NCI-H82 treated with DMSO at 0.1 percent for 48 hours (cell line): ENCODE measurements at regions not wholly inside any gene's neighbourhood (a gene's known extent, or its start where the extent isn't known, plus 50 kb on each side); places are given as distances from the start of the nearest gene placed in this dataset.

ENCODE experiments used
- DNase-seq: peaks from one replicate; lab custom pipeline; 2025; ENCODE audit not compliant: unreplicated experiment; lab: John Stamatoyannopoulos, UW

DNA sequence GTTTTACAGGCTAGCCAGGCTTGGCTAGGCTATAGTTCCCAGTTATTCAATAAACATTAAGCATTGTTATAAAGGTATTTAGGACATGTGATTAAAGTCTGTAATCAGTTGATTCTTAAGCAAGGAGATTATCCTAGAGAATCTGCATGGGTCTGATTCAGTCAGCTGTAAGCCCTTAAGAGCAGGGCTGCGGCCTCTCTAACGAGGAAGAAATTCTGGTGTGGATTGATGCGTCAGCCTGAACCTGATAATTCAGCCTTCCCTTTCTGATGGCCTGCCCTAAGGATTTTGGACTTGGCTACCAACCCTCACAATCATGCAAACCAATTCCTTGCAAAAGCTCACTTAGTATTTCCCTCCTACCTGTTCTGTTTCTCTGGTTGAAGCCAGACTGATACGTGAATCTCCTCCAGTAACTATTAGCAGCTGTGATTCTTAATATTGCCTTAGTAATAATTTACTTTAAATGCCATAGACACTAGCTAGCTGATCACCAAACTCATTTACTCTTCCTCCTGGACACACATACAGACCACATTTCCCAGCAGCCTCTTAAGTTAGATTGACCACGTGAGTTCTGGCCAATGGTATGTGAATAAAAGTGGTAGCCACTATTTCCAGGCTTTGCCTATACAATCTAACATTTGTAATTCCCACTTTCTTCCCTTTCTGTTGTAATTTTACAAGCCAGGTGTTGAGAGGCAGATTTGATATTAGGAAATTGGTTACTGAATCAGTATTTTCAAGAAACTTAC is 678.0 kb upstream of the INTU start:
- DNase-seq = peak; percentile 35

DNA sequence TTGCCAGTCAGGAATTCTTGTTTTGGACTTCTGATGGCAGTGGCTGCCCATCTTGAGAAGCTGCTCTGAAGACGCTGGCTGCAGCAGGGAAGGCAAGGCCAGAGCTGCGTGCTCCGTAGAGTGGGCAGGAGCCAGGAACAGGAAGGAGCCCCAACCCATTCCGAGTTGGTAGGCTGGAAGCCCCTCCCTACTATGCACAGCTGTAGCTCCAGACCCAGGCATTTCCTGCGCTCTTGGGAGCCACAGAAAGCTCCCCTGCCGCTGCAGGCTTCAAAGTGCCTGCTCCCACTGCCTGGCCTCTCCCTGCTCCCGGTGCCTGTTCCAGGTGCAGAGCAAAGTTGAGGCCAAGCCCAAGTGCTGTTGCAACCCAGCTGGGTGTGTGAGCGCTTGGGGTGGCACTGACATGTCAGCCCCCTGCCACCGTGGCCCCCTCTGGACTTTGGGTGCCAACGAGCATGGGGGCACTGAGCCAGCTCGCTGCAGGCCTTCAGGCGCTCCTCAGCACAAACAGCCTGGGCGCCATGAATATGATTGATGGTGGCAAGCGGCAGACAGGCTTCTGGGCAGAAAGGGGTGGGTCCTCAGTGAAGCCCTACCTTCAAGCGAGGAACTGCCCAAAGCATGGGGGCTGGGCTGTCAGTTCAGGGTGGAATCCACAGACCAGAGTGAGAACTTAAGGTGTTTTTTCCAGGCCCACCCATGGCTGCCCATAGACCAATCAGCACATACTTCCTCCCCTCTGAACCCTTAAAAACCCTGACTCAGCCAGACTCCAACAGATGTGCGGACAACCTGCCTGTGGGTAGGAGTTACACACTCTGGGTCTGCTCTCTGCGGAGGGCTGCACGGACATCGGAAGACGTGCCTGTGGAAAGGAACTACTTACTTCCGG is 677.2 kb upstream of the INTU start:
- DNase-seq = no peak

DNA sequence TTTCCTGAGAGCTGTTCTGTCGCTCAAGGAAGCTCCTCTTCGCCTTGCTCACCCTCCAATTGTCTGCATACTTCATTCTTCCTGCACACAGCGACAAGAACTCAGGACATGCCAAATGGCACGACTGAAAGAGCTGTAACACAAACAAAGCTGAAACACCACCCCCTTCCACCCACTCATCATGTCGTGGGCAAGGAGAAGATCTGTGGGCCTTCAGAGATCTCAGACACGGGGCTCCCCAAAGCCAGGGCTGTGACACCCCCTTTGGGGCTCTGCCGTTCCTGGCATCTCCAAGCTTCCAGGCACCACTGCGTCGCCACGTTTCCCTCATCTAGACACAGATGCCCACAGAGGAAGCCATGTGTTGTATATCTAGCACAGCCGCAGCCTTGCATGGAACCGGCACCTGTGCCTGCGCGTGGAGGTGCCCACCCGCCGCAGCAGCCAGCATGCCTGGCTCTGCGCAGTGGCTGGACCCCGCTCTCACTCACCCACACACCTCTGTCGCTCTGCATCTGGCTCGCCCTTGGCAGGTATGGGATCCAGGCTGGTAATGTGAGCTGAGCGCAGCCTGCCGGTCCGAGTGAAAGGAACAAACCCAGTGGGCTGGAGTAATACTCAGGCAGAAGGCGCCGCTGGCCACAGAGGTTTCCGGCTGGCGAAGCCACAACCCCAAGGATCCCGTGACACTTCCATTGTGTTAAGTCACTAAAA is 676.4 kb upstream of the INTU start:
- no peak for DNase-seq

- DNase-seq = no peak
Observed at GRCh38 chr4:126957556-126957955, 675.2 kb upstream of the INTU start.

DNA sequence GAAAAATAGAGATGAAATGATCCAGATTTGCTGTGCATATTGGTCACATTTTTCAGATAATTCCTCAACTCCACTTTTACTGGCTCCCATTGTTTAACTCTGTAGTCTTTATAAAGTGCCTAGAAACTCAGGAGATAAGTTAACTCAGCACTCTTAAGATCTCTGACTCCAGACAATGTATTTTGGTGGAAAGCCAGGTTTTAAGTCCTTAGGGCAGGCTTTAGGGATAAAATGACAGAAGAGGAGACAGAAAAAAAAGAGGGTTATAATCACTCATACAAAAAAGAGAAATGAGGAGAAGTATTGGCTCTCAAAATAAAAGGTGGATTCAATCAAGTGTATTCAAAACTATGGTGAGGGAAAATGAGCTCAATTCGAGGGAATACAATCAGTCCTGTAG is 674.8 kb upstream of the INTU start:
- DNase-seq = no peak

DNA sequence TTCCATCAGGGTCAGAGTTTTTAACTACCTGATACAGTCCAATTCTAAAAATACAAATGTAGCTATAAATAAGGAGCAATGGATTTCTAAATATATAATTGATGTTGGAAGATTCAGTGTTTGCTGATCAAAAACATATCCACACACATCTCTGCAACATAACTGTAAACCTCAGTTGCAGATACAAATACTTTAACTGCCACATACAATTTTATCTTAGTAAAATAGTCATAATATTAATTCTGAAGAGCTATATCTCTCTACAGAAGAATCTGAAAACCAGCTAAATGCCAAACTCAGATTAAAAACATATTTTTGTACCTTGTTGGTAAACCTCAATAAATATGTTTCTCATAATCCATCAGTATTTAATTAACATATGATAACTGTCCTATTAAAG is 674.3 kb upstream of the INTU start:
- no peak for DNase-seq

DNA sequence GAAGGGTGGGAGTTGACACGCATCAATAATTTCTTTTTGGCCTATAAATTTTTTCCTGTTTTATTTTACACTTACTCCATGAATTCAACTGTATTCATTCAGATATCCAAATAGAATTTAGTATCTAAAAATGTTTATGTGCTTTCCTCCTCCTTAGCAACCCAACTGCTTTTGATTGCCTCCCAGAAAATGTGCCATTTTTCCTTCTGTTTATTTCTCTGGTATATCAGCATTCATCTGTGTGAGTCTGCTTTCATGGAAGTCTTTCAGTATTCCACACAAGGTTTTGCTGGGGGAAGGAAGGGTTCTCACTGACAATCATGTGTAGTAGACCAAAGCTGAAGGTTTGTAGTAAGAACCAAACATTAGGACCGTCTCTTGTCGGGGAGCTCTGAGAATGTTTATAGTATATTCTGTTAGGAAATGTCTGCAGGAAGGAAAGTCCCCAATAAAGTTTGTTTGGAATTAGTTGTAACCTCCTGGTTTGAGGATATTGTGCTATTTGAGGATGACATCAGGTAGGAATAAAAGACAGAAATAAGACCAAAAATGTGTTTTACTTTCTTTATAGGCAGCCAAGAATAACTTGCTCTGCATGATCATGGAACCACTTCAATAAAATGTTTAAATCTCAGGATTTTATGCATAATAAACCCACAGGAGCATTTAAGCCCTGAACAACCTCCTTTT is 673.6 kb upstream of the INTU start:
- no peak for DNase-seq

- no peak for DNase-seq
Observed at GRCh38 chr4:126960760-126961159, 672.0 kb upstream of the INTU start.

- no peak for DNase-seq
Observed at GRCh38 chr4:126961661-126962060, 671.1 kb upstream of the INTU start.

DNA sequence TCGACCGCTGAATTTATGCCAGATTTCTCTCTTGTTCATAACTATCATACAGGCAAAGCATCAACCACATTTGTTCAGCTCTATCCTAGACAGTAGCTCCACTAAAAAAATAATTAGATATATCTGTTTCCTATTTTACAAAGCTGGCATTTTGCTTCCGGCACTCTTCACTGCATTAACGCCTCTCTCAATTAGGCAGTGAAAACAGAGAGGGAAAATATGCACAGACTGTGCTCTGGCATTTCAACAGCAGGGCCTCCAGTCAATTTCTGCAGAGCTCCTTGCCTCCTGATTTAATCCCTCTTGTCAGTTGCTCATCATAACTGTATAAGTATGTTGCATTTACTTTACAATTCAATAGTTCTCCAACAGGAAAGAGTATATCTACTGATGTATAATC is 666.9 kb upstream of the INTU start:
- DNase-seq = no peak

DNA sequence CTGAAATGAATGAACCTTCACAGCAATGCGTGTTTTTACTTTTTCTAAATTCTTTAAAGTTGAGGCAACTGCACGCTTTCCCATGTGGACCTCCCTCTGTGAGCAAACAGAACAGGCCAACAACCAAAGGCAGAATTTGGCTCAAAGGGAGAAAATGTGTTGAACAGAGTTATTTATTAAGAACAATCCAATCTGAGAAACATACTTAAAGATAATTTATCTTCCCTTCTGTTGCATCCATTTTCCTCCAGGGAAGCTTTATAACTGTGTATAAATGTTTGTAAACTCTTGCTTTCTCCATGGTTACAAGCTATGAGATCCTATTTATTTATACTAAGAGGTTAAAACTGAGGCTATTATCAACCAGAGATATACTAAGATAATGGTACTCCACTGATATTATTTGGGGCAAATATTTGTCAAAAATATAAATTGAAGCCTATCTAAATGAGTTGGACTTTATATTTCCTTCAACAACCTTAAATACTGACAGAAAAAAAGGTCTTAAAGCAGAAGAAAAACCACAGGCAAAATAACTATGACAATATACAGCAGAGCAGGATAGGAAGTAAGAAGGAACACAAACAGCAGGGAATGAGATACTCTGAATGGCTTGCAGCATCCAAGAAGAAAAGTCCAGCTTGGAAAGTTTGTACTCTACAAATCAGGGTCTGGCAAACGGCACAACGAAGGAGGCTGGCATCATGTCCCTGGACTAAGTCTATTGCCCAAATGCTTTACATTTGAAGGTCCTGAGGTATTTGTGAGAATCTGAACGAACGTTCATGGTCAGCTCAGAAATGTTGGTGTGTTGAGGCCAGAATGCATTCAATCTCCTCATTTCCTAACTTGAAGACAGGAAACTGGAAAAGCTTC is 663.2 kb upstream of the INTU start:
- DNase-seq = no peak

DNA sequence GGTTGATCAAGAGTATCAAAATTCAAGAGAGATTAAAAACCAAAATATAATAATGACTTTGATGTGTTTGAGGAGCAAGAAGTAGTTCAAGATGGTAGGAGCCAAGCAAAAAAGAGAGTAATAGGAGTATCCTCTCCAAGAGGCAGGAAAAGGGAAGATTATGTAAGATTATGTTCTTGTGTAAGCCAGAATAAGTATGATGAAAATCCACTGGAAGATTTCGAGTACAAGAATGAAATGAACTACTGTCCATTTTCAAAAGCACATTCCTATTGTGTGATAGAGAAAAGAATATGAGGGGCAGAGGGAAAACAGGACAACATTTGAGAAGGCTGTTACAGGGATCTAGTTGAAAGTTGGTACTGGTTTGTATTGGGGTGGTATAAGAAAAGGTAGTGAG is 659.6 kb upstream of the INTU start:
- no peak for DNase-seq

DNA sequence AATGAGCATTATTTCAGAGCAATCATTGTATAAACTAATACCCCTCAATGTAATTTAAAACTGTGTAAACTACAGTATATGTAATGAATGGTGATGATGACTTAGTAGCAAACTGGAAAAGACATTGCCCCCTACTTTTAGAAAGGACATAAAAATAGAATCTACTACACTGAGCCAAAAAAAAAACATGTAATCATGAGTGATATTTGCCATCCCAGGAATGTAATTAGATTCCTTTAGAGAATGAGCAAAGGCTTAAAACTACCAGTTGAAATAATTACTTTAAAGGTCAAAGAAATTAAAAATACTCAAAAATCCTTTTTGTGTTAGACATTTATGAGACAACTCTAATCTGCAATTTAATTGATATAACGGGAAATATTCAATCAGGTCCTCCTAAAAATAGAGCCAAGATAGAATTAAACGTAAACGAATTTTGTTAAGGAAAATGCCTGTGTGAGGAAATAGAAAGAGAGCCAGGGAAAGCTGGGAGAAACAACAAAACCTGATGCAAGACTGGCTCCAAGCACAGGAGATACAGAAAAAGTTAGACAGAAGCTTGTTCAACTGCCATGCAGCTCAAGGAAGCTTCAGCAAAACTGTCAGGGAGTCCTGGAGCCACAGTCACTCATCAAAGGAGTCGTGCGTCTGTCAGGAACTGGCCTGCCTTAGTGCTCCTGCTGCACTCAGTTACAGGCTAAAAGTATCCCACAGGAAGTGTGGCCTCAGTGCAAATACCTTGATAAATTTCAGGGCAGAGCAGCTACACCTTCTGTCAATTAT is 655.7 kb upstream of the INTU start:
- no peak for DNase-seq

DNA sequence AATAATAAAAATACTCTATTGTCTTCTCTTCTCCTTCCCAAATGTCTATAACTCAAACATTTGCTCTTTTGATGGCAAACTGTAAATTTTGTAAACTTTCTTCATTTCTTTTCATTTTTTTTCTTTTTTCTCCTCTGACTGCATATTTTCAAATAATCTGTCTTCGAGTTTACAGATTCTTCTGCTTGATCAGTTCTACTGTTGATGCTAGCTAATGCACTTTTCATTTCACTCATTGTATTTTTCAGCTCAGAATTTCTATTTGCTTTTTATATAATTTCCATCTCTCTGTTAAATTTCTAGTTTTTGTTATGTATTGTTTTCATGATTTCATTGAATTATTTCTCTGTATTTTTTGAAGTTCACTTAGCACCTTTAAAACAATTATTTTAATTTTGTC is 646.8 kb upstream of the INTU start:
- DNase-seq = no peak

GRCh38 chr4:126986828-126987227 is 645.9 kb upstream of the INTU start:
- no peak for DNase-seq

- DNase-seq = no peak
Observed at GRCh38 chr4:126991965-126992364, 640.8 kb upstream of the INTU start.

DNA sequence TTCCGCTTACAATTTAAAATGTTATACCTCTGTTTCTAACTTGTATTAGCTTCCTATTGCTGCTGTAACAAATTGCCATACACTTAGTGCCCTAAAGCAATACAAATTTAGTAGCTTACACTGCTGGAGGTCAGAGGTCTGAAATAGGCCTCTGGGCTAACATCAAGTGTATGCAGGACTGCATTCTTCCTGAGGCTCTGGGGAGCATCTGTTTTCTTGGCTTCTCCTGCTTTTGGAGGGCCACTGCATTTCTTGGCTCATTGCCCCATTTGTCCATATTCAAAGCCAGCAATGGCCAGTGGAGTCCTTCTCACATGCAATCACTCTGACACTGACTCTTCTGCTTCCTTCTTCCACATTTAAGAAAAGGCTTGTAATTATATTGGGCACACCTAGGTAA is 639.8 kb upstream of the INTU start:
- no peak for DNase-seq

DNA sequence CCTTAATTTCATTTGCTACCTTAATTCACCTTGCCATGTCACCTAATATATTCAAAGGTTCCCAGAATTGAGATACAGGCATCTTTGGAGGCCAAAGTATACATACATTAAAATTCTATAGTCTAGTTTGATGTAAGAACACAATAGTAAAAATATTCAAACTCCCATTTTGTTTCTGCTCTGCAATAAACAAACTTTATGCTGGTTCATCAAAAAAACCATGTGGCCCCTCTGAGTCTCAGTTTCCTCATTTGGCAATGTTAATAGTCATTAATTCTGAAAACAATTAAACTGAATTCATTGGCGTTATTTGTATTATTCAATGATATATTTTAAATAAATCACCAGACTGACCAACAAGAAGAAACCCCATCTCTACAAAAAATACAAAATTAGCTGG is 639.4 kb upstream of the INTU start:
- DNase-seq = no peak

DNA sequence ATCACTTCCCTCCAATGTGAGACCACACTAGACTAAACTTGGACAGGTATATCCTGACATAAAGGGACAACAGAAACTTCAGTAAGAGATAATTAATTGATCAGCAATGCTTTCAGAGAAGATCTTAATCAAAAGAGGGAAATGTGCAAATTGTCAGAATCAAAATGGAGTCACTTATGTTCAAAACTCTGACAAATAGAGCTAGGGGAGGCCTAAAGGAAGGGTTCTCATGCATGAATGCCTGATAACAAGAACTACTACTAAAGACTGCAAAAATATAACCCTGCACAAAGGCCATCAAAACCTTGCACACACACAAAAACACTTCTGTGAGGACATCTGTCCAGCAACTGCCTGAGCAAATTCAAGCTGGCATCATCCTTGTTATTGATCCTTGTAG is 637.5 kb upstream of the INTU start:
- DNase-seq = no peak
